GM12892 (cell line): ENCODE measurements at regions not wholly inside any gene's neighbourhood (a gene's known extent, or its start where the extent isn't known, plus 50 kb on each side); places are given as distances from the start of the nearest gene placed in this dataset.

ENCODE experiments used
- POLR2A ChIP-seq: IDR thresholded peaks from 2 replicates; pipeline ENCODE4 v1.6.1; 2011; ENCODE audit warnings: low read depth, low read length, control low read depth
- POLR2AphosphoS5 ChIP-seq: IDR thresholded peaks from 2 replicates; pipeline ENCODE4 v1.6.1; 2011; ENCODE audit warnings: low read depth, low read length, control low read depth
- TAF1 ChIP-seq: IDR thresholded peaks from 2 replicates; pipeline ENCODE4 v1.6.1; 2011; ENCODE audit warnings: low read depth, mild to moderate bottlenecking, control low read depth, low read length, borderline replicate concordance

DNA sequence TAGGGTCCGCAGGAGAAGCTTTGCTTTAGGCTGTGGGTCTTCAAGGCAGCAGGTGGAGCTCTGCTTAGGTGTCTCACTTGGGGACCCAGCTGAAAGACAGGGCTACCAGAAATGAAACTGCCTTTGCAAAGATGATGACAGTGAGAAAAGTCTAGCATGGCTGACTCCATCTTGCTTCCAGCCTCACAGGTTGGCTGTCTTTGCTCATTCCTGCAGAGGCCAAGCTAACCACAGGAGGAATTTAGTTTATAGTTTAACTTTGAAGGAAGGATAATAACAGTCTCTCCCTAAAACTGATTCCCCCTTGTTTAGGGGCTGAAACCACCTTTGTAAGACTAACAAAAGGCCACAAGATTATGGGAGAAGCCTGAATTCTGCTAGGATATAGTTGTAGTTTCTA, 252.4 kb downstream of the UQCRFS1 start:
- no peak for TF ChIP-seq POLR2A
- TF ChIP-seq POLR2AphosphoS5: no peak
- TF ChIP-seq TAF1: no peak
